Neural cell (in vitro differentiated cells): ENCODE measurements at regions not wholly inside any gene's neighbourhood (a gene's known extent, or its start where the extent isn't known, plus 50 kb on each side); places are given as distances from the start of the nearest gene placed in this dataset.

ENCODE experiments used
- H2AFZ ChIP-seq: fragments of 200-600, 300-800 bp; sonication (generic), shearing (Covaris generic); 2 replicates; pipeline ENCODE4 v1.6.0; 2014; ENCODE audit warnings: low read depth, mild to moderate bottlenecking, antibody characterized with exemption, low read length, moderate library complexity
- H3F3A ChIP-seq: fragments of 200-600 bp; shearing (Covaris generic); 2 replicates; pipeline ENCODE4 v1.6.1; 2016; ENCODE audit warnings: mild to moderate bottlenecking, moderate library complexity, mixed read lengths, antibody characterized with exemption, low read length; ENCODE audit not compliant: insufficient read depth, poor library complexity, severe bottlenecking
- H3K27ac ChIP-seq: fragments of 200-600, 300-800 bp; sonication (generic), shearing (Covaris generic); 2 replicates; pipeline ENCODE4 v1.5.1; 2014; ENCODE audit warnings: mild to moderate bottlenecking, low read length, moderate library complexity
- H3K27me3 ChIP-seq: fragments of 300-800, 200-600 bp; sonication (generic), shearing (Covaris generic); 2 replicates; pipeline ENCODE4 v1.6.0; 2014; ENCODE audit warnings: mild to moderate bottlenecking, low read depth, low read length, moderate library complexity; ENCODE audit not compliant: insufficient read depth
- H3K36me3 ChIP-seq: fragments of 300-800, 200-600 bp; sonication (generic), shearing (Covaris generic); 2 replicates; pipeline ENCODE4 v1.5.1; 2014; ENCODE audit warnings: mild to moderate bottlenecking, antibody characterized with exemption, low read length, moderate library complexity; ENCODE audit not compliant: insufficient read depth
- H3K4me2 ChIP-seq: fragments of 300-800, 200-600 bp; sonication (generic), shearing (Covaris generic); 2 replicates; pipeline ENCODE4 v1.6.0; 2014; ENCODE audit warnings: mild to moderate bottlenecking, low read length
- H3K4me3 ChIP-seq: fragments of 300-800, 200-600 bp; sonication (generic), shearing (Covaris generic); 2 replicates; pipeline ENCODE4 v1.5.1; 2014; ENCODE audit warnings: mild to moderate bottlenecking, low read length, moderate library complexity
- H3K79me2 ChIP-seq: fragments of 200-600 bp; shearing (Covaris generic); replicated peaks from 2 replicates; pipeline ENCODE4 v1.6.0; 2014; ENCODE audit warnings: mild to moderate bottlenecking, low read length, moderate library complexity; ENCODE audit not compliant: insufficient read depth
- H3K9ac ChIP-seq: fragments of 300-800, 200-600 bp; sonication (generic), shearing (Covaris generic); 2 replicates; pipeline ENCODE4 v1.6.1; 2016; ENCODE audit warnings: mild to moderate bottlenecking, low read length, mixed read lengths
- H3K9me2 ChIP-seq: fragments of 200-600 bp; shearing (Covaris generic); 2 replicates; pipeline ENCODE4 v1.6.1; 2016; ENCODE audit warnings: mild to moderate bottlenecking, low read length, mixed read lengths; ENCODE audit not compliant: insufficient read depth
- H3K9me3 ChIP-seq: fragments of 200-600, 300-800 bp; sonication (generic), shearing (Covaris generic); 2 replicates; pipeline ENCODE4 v1.6.1; 2016; ENCODE audit warnings: mild to moderate bottlenecking, mixed run types, low read length, moderate library complexity, mixed read lengths
- H4K20me1 ChIP-seq: fragments of 200-600 bp; shearing (Covaris generic); 2 replicates; pipeline ENCODE4 v1.6.1; 2016; ENCODE audit warnings: mild to moderate bottlenecking, mixed run types; ENCODE audit not compliant: insufficient read depth
- CTCF ChIP-seq: fragments of 450-650 bp; IDR thresholded peaks from 2 replicates; pipeline ENCODE4 v1.5.1; 2014; ENCODE audit warnings: antibody characterized with exemption, mild to moderate bottlenecking, moderate library complexity; ENCODE audit not compliant: poor library complexity, severe bottlenecking
- EP300 ChIP-seq: fragments of 450-650 bp; conservative IDR thresholded peaks from 2 replicates; pipeline ENCODE4 v1.6.1; 2014; ENCODE audit warnings: antibody characterized with exemption, mild to moderate bottlenecking, moderate library complexity; ENCODE audit not compliant: poor library complexity, severe bottlenecking
- EZH2 ChIP-seq: fragments of 200-600, 300-800 bp; shearing (Covaris generic), sonication (generic); IDR thresholded peaks from 2 replicates; pipeline ENCODE4 v1.6.1; 2014; ENCODE audit warnings: antibody characterized with exemption, low read length, borderline replicate concordance, mild to moderate bottlenecking; ENCODE audit not compliant: insufficient read depth, poor library complexity, severe bottlenecking
- MXI1 ChIP-seq: fragments of 450-650 bp; conservative IDR thresholded peaks from 2 replicates; pipeline ENCODE4 v1.6.1; 2014; ENCODE audit warnings: antibody characterized with exemption, mild to moderate bottlenecking; ENCODE audit not compliant: poor library complexity, severe bottlenecking
- POLR2AphosphoS5 ChIP-seq: IDR thresholded peaks from 2 replicates; pipeline ENCODE4 v1.6.1; 2012
- RAD21 ChIP-seq: fragments of 450-650 bp; conservative IDR thresholded peaks from 2 replicates; pipeline ENCODE4 v1.6.1; 2014; ENCODE audit warnings: antibody characterized with exemption, mild to moderate bottlenecking, moderate library complexity
- REST ChIP-seq: IDR thresholded peaks from 2 replicates; pipeline ENCODE4 v1.6.1; 2012; ENCODE audit warnings: borderline replicate concordance
- SMC3 ChIP-seq: fragments of 450-650 bp; conservative IDR thresholded peaks from 2 replicates; pipeline ENCODE4 v1.6.1; 2014; ENCODE audit warnings: antibody characterized with exemption, mild to moderate bottlenecking, moderate library complexity; ENCODE audit not compliant: poor library complexity
- TAF1 ChIP-seq: IDR thresholded peaks from 2 replicates; pipeline ENCODE4 v1.6.1; 2012; ENCODE audit warnings: low read depth

DNA sequence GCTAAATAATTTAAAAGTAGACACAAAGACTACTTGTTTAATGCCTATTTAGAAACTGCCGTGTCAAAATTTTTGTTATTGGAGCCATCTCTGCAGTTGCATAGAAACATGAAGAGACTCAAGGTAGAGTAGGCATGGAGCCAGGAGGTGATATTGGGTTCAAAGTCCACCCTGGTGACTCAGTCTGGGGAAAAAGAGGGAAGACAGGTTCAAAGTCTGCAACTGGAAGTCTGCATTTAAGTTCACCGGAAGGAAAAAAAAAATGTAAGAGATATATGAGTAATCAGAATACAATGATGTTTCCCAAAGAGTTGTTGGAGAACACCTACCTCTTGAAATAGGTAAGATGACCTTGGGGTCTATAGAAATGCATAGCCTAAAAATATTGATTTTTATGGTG is 67.4 kb upstream of the QRFPR start:
- Histone ChIP-seq H3K27me3 (no peaks in the 10 kb centered on the region), H3K9ac (no peak overlapping the region), H2AFZ (no peak overlapping the region), H4K20me1 (no peaks in the 10 kb centered on the region), H3F3A (no peaks in the 10 kb centered on the region), H3K79me2 (no peaks in the 10 kb centered on the region), H3K9me2 (no peaks in the 10 kb centered on the region), H3K27ac (no peak overlapping the region), H3K4me2 (no peak overlapping the region), H3K9me3 (no peaks in the 10 kb centered on the region), H3K4me3 (no peak overlapping the region), H3K36me3 (no peaks in the 10 kb centered on the region)
- TF ChIP-seq REST (no peak), RAD21 (no peak), SMC3 (no peak), EP300 (no peak), EZH2 (no peak), CTCF (no peak), MXI1 (no peak), TAF1 (no peak), POLR2AphosphoS5 (no peak)

DNA sequence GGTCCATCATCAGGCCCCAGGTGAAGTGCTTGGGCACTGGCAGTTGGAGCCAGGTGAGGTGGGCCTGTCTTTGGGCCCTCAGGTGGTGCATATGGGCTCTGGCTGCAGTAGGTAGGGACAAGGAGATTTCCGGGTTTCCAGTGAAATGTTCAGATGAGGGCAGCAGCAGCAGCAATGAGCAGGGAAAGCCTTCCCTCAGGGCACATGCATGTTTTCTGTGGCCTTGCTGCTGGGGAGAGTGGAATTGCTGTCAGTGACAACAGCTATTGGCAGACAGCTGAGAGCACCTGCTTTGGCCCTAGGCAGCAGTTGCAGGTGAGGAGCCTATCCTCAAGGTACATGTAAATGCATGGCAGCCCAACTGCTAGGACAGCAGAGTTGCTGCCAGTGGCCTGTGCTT is 58.9 kb upstream of the QRFPR start:
- Histone ChIP-seq H3K4me2 (no peak overlapping the region), H3K9me3 (peaks cover 7% of the 10 kb centered on the region), H3K36me3 (no peaks in the 10 kb centered on the region), H3K27me3 (no peaks in the 10 kb centered on the region), H3K9ac (no peak overlapping the region), H3K79me2 (no peaks in the 10 kb centered on the region), H3K9me2 (no peaks in the 10 kb centered on the region), H4K20me1 (no peaks in the 10 kb centered on the region), H3K4me3 (no peak overlapping the region), H2AFZ (no peak overlapping the region), H3F3A (no peaks in the 10 kb centered on the region), H3K27ac (no peak overlapping the region)
- TF ChIP-seq REST (no peak), RAD21 (no peak), SMC3 (no peak), EZH2 (no peak), MXI1 (no peak), CTCF (no peak), TAF1 (no peak), EP300 (no peak), POLR2AphosphoS5 (no peak)
